ENCODE measurements at regions not wholly inside any gene's neighbourhood (a gene's known extent, or its start where the extent isn't known, plus 50 kb on each side); places are given as distances from the start of the nearest gene placed in this dataset.

DNA sequence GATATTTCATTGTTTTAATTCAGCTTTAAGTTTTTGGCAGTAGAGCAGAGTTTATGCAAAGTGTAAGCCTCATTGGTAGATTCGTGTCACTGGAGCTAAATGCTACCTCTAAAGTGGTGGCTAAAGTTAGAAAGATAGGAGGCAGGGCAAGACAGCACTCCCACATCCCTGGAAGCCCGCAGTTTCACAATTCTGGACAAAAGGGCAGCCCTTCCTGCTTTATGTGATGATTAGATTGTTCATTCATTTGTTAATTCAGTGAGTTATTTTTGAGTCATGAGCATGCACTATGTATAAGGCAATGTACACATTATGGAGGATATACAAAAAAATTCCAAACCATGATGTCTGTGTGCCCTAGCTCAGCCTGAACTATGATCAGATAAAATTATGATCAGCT lies 52.1 kb upstream of the EIF3M start:
- peak; percentile 20 for DNase-seq (ENCODE audit: low spot score)

DNA sequence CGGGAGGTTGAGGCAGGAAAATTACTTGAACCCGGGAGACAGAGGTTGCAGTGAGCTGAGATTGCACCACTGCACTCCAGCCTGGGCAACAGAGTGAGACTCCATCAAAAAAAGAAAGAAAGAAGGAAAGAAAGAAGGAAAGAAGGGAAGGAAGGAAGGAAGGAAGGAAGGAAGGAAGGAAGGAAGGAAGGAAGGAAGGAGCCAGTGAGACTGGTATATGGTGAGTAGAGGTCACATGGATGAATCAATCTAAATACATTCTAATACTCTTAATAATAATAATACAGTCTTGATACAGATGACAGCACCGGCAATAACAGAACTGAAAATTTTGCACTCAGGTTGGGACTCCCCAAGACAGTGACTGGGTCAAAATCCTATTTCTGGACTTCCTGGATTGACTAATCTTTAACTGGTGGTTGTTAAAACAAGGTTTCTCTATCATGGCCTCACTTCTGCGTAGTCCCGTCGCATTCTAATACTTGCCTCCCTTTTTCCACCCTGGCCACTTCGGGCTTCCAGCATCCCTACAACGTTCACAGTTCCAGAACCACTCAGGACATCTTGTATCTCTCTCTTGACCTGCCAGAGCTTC lies 53.5 kb upstream of the EIF3M start:
- DNase-seq (ENCODE audit: low spot score): no peak
- no peak for FAIRE-seq

More for the DNA sequence above, 52.1 kb upstream of the EIF3M start:
- FAIRE-seq: no peak

GRCh38 chr11:32527261-32528175 lies 56.1 kb upstream of the EIF3M start:
- DNase-seq (ENCODE audit: low spot score): no peak
- FAIRE-seq: peak; percentile 8

GRCh38 chr11:32526760-32527159 lies 56.9 kb upstream of the EIF3M start:
- DNase-seq (ENCODE audit: low spot score) (no peak), FAIRE-seq (no peak)

GRCh38 chr11:32511926-32512325 lies 71.7 kb upstream of the EIF3M start:
- FAIRE-seq: no peak
- DNase-seq (ENCODE audit: low spot score): no peak

DNA sequence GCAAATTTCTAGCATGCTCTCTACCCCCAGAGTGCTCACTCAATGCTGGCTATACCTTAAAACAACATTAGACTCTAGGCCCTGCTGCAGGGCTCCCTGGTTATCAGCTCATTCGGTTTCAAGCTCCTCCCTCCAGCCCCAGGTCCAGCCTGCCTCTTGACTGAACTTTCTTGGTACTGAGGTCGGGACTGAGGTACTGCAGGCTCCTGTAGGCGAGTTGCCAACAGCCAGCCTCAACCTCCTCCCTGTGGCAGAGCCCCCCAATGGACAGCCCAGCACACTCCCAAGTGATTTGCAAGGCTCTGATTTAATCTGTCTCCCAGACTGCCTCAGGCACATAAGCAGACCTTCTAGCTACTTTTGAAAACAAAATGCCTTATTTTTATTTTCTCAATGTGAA lies 73.6 kb upstream of the EIF3M start:
- DNase-seq (ENCODE audit: low spot score) (no peak), FAIRE-seq (no peak)

GRCh38 chr11:32508780-32509179 lies 73.4 kb upstream of the WT1 start:
- no peak for FAIRE-seq
- DNase-seq (ENCODE audit: low spot score): no peak

DNA sequence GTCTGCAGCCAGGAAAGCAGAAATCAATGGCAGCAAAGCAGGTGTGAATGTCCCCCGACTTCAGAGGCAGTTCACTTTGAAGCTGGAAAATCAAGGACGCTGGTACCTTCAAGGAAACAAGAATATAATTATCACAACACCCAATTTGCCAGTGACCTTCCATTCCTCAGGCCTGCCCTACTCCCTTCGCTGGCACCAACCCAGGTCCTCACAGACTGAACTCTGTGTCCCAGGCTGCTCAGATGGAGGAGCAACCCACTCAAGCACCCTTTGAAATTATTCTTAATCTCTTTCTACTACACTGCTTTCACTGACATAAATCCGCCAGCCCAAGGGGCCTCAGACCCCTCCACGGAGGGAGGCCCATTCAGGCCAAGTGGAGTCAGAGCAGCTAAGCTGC lies 64.7 kb upstream of the WT1 start:
- no peak for FAIRE-seq
- no peak for DNase-seq (ENCODE audit: low spot score)

- no peak for FAIRE-seq
- no peak for DNase-seq (ENCODE audit: low spot score)
Observed at GRCh38 chr11:32497951-32498350, 62.6 kb upstream of the WT1 start.

DNA sequence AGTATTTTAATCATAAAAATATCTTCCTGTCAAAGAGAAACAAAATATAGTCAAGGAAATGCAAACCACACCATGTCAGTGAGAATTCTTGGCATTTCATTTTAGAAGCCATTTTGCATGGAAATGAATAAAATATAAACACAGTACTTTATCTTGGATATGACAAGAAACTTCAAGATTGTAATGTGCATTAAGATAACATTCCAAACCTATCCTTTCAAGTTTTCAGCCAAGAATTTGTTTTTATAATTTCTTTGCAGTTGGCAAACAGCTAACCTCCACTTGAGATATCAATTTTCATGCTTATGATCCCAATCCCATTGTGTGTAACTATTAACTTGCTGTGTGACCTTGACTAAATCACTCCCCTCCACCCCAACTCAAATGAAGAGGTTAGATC lies 59.3 kb upstream of the WT1 start:
- no peak for FAIRE-seq

DNA sequence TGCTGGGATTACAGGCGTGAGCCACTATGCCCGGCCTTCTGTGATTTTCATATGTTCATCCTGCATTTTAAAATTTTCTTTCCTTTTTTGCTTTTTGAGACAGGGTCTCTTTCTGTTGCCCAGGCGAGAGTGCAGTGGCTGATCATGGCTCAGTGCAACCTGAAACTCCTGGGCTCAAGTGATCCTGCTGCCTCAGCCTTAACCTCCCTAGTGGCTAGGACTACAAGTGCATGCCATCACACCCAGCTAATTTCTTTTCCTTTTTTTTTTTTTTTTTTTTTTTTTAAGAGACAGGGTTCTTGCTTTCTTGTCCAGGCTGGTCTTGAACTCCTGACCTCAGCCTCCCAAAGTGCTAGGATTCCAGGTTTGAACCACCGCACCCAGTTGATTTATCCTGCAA lies 54.1 kb upstream of the WT1 start:
- DNase-seq (ENCODE audit: low spot score) (no peak), FAIRE-seq (no peak)

More for the DNA sequence above, 59.3 kb upstream of the WT1 start:
- DNase-seq (ENCODE audit: low spot score): no peak

GRCh38 chr11:32487270-32487669 lies 51.9 kb upstream of the WT1 start:
- no peak for DNase-seq (ENCODE audit: low spot score)
- no peak for FAIRE-seq

GRCh38 chr11:32485733-32486132 lies 50.4 kb upstream of the WT1 start:
- no peak for FAIRE-seq

More at GRCh38 chr11:32485733-32486132, 50.4 kb upstream of the WT1 start:
- DNase-seq (ENCODE audit: low spot score): no peak

All from RCC 7860 (cell line).